H1 (cell line): ENCODE measurements at regions not wholly inside any gene's neighbourhood (a gene's known extent, or its start where the extent isn't known, plus 50 kb on each side); places are given as distances from the start of the nearest gene placed in this dataset.

Experiments used
- ATF3 ChIP-seq: IDR thresholded peaks from 2 replicates; pipeline ENCODE4 v1.6.1; 2011; ENCODE audit warnings: low read depth, mild to moderate bottlenecking, low read length; ENCODE audit not compliant: insufficient read depth
- BRCA1 ChIP-seq: IDR thresholded peaks from 2 replicates; pipeline ENCODE4 v1.6.1; 2012; ENCODE audit warnings: low read depth, low read length, improper control_type of control experiment
- CTCF ChIP-seq, 3 experiments: IDR thresholded peaks; 1 replicate in 2 of 3; 2 replicates in 1 of 3; pipeline versions ENCODE4 v1.5.1 to v1.6.1; 2011; ENCODE audit warnings: low read length in 3 of 3, mild to moderate bottlenecking in 3 of 3, inconsistent platforms in 2 of 3, low read depth in 1 of 3, moderate library complexity in 1 of 3; ENCODE audit not compliant: insufficient read depth in 1 of 3; ENCODE audit errors: control extremely low read depth in 1 of 3
- EP300 ChIP-seq, 2 experiments: IDR thresholded peaks; 1 replicate in 1 of 2; 2 replicates in 1 of 2; pipeline ENCODE4 v1.6.1; 2011 to 2012; ENCODE audit warnings: low read depth in 2 of 2, low read length in 2 of 2, mild to moderate bottlenecking in 2 of 2, borderline replicate concordance in 1 of 2, inconsistent platforms in 1 of 2, moderate library complexity in 1 of 2
- EZH2 ChIP-seq: fragments of 200-600 bp; sonication (generic); IDR thresholded peaks from 2 replicates; pipeline ENCODE4 v1.7.1; 2012; ENCODE audit warnings: low read depth, mild to moderate bottlenecking, moderate library complexity, low read length, inconsistent platforms; ENCODE audit not compliant: severe bottlenecking
- HDAC2 ChIP-seq, 2 experiments: fragments of 300-600 bp in 1 of 2; sonication (generic) in 1 of 2; IDR thresholded peaks; 2 replicates each; pipeline ENCODE4 v1.6.1; 2011 to 2012; ENCODE audit warnings: low read depth in 2 of 2, low read length in 2 of 2, mild to moderate bottlenecking in 2 of 2, moderate library complexity in 2 of 2, borderline replicate concordance in 1 of 2, inconsistent platforms in 1 of 2
- JUN ChIP-seq: IDR thresholded peaks from 2 replicates; pipeline ENCODE4 v1.6.1; 2011; ENCODE audit warnings: low read depth, mild to moderate bottlenecking, improper control_type of control experiment, low read length
- POLR2A ChIP-seq, 2 experiments: IDR thresholded peaks; 1 replicate in 1 of 2; 2 replicates in 1 of 2; pipeline ENCODE4 v1.6.1; 2011; ENCODE audit warnings: low read depth in 2 of 2, low read length in 2 of 2, mild to moderate bottlenecking in 2 of 2; ENCODE audit errors: control extremely low read depth in 1 of 2
- RAD21 ChIP-seq, 2 experiments: IDR thresholded peaks in 1 of 2; conservative IDR thresholded peaks in 1 of 2; 2 replicates each; pipeline ENCODE4 v1.6.1; 2011; ENCODE audit warnings: low read depth in 2 of 2, low read length in 2 of 2, improper control_type of control experiment in 1 of 2, inconsistent platforms in 1 of 2, mild to moderate bottlenecking in 1 of 2, moderate library complexity in 1 of 2
- SIN3A ChIP-seq, 2 experiments: IDR thresholded peaks in 1 of 2; conservative IDR thresholded peaks in 1 of 2; 2 replicates each; pipeline ENCODE4 v1.6.1; 2011 to 2012; ENCODE audit warnings: low read length in 2 of 2, improper control_type of control experiment in 1 of 2, low read depth in 1 of 2, mild to moderate bottlenecking in 1 of 2
- YY1 ChIP-seq: IDR thresholded peaks from 2 replicates; pipeline ENCODE4 v1.6.1; 2011; ENCODE audit warnings: low read depth, mild to moderate bottlenecking, low read length
- TF ChIP-seq, protein P1 (sequence below): fragments of 300-600 bp; sonication (generic); IDR thresholded peaks from 2 replicates; pipeline ENCODE4 v1.7.1; 2012; ENCODE audit warnings: low read length, moderate library complexity, mild to moderate bottlenecking, inconsistent platforms; ENCODE audit not compliant: insufficient replicate concordance

DNA sequence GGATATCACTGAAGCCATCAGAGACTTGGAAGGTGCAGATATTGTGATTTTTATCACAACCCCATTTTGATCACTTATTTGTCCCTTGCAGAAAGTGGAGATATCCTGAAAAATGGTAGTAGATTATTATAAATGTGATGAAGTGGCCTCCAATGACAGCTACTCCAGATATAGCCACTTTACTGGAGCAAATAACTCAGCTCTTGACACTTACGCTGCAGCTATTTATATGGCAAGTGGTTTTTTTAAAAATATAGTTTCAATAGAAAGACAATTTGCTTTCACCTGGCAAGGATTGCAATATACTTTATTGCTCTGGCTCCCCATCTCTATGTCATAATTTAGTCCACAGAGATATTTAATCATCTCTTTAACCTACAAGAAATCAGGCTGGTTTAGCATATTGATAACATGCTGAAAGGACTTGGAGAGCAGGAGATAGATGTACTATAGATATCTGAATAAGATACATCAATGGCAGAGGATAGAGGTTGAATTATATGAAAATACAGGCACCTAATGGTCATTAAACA, 182.8 kb upstream of the SKOR2 start:
- TF ChIP-seq YY1 (no peak), RAD21 (IDR thresholded peaks at IDR 0.05 in 1 of 2, conservative IDR thresholded peaks at IDR 0.05 in 1 of 2; ENCODE audit: low read depth in 2 of 2, low read length in 2 of 2) (no peak), CTCF (IDR thresholded peaks at IDR 0.05; ENCODE audit: control extremely low read depth in 1 of 3, insufficient read depth in 1 of 3, low read depth in 1 of 3, low read length in 3 of 3) (no peak), SIN3A (conservative IDR thresholded peaks at IDR 0.05 in 1 of 2, IDR thresholded peaks at IDR 0.05 in 1 of 2; ENCODE audit: low read depth in 1 of 2, low read length in 2 of 2) (no peak), JUN (no peak), HDAC2 (IDR thresholded peaks at IDR 0.05; ENCODE audit: borderline replicate concordance in 1 of 2, low read depth in 2 of 2, low read length in 2 of 2) (no peak), EZH2 (no peak), POLR2A (IDR thresholded peaks at IDR 0.05; ENCODE audit: control extremely low read depth in 1 of 2, low read depth in 2 of 2, low read length in 2 of 2) (no peak), ATF3 (no peak), EP300 (IDR thresholded peaks at IDR 0.05; ENCODE audit: borderline replicate concordance in 1 of 2, low read depth in 2 of 2, low read length in 2 of 2) (no peak), BRCA1 (no peak)
- TF ChIP-seq, protein P1, sequence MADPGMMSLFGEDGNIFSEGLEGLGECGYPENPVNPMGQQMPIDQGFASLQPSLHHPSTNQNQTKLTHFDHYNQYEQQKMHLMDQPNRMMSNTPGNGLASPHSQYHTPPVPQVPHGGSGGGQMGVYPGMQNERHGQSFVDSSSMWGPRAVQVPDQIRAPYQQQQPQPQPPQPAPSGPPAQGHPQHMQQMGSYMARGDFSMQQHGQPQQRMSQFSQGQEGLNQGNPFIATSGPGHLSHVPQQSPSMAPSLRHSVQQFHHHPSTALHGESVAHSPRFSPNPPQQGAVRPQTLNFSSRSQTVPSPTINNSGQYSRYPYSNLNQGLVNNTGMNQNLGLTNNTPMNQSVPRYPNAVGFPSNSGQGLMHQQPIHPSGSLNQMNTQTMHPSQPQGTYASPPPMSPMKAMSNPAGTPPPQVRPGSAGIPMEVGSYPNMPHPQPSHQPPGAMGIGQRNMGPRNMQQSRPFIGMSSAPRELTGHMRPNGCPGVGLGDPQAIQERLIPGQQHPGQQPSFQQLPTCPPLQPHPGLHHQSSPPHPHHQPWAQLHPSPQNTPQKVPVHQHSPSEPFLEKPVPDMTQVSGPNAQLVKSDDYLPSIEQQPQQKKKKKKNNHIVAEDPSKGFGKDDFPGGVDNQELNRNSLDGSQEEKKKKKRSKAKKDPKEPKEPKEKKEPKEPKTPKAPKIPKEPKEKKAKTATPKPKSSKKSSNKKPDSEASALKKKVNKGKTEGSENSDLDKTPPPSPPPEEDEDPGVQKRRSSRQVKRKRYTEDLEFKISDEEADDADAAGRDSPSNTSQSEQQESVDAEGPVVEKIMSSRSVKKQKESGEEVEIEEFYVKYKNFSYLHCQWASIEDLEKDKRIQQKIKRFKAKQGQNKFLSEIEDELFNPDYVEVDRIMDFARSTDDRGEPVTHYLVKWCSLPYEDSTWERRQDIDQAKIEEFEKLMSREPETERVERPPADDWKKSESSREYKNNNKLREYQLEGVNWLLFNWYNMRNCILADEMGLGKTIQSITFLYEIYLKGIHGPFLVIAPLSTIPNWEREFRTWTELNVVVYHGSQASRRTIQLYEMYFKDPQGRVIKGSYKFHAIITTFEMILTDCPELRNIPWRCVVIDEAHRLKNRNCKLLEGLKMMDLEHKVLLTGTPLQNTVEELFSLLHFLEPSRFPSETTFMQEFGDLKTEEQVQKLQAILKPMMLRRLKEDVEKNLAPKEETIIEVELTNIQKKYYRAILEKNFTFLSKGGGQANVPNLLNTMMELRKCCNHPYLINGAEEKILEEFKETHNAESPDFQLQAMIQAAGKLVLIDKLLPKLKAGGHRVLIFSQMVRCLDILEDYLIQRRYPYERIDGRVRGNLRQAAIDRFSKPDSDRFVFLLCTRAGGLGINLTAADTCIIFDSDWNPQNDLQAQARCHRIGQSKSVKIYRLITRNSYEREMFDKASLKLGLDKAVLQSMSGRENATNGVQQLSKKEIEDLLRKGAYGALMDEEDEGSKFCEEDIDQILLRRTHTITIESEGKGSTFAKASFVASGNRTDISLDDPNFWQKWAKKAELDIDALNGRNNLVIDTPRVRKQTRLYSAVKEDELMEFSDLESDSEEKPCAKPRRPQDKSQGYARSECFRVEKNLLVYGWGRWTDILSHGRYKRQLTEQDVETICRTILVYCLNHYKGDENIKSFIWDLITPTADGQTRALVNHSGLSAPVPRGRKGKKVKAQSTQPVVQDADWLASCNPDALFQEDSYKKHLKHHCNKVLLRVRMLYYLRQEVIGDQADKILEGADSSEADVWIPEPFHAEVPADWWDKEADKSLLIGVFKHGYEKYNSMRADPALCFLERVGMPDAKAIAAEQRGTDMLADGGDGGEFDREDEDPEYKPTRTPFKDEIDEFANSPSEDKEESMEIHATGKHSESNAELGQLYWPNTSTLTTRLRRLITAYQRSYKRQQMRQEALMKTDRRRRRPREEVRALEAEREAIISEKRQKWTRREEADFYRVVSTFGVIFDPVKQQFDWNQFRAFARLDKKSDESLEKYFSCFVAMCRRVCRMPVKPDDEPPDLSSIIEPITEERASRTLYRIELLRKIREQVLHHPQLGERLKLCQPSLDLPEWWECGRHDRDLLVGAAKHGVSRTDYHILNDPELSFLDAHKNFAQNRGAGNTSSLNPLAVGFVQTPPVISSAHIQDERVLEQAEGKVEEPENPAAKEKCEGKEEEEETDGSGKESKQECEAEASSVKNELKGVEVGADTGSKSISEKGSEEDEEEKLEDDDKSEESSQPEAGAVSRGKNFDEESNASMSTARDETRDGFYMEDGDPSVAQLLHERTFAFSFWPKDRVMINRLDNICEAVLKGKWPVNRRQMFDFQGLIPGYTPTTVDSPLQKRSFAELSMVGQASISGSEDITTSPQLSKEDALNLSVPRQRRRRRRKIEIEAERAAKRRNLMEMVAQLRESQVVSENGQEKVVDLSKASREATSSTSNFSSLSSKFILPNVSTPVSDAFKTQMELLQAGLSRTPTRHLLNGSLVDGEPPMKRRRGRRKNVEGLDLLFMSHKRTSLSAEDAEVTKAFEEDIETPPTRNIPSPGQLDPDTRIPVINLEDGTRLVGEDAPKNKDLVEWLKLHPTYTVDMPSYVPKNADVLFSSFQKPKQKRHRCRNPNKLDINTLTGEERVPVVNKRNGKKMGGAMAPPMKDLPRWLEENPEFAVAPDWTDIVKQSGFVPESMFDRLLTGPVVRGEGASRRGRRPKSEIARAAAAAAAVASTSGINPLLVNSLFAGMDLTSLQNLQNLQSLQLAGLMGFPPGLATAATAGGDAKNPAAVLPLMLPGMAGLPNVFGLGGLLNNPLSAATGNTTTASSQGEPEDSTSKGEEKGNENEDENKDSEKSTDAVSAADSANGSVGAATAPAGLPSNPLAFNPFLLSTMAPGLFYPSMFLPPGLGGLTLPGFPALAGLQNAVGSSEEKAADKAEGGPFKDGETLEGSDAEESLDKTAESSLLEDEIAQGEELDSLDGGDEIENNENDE = no peak
